Natural killer cell treated with Interleukin-12 subunit alpha and Interleukin-12 subunit beta and Interleukin-15 and Interleukin-18, amount 100 ng/mL, for 72 hours (primary cell): ENCODE measurements at regions not wholly inside any gene's neighbourhood (a gene's known extent, or its start where the extent isn't known, plus 50 kb on each side); places are given as distances from the start of the nearest gene placed in this dataset.

Experiments
- ATAC-seq, 2 donors: fragments of 150-1000 bp; cut with Tn5 transposase in 1 of 2; sonication (Bioruptor Pico), chemical (Tn5 transposase) in 1 of 2; 2 replicates each; pipeline ENCODE4 v1.10.0; 2021
- DNase-seq: peaks from one replicate; pipeline ENCODE4 v3.0.0; 2022; ENCODE audit warnings: low spot score
- H3K27ac Mint-ChIP-seq, 2 donors: 1 replicate in 1 of 2; 2 replicates in 1 of 2; pipeline ENCODE4 v1.8.0; 2022; ENCODE audit warnings: mixed read lengths in 2 of 2, mild to moderate bottlenecking in 1 of 2, moderate library complexity in 1 of 2
- H3K27me3 Mint-ChIP-seq, 2 donors: 1 replicate in 1 of 2; 2 replicates in 1 of 2; pipeline ENCODE4 v1.8.0; 2022; ENCODE audit warnings: mixed read lengths in 2 of 2
- H3K36me3 Mint-ChIP-seq: one replicate; pipeline ENCODE4 v1.8.0; 2022; ENCODE audit warnings: mixed read lengths
- H3K4me1 Mint-ChIP-seq, 2 donors: 1 replicate in 1 of 2; 2 replicates in 1 of 2; pipeline ENCODE4 v1.8.0; 2022; ENCODE audit warnings: low read depth in 2 of 2, mixed read lengths in 2 of 2, mild to moderate bottlenecking in 1 of 2
- H3K4me3 Mint-ChIP-seq: one replicate; pipeline ENCODE4 v1.8.0; 2022; ENCODE audit warnings: mixed read lengths
- H3K9me3 Mint-ChIP-seq: 2 replicates; pipeline ENCODE4 v1.8.0; 2022; ENCODE audit warnings: mixed read lengths

DNA sequence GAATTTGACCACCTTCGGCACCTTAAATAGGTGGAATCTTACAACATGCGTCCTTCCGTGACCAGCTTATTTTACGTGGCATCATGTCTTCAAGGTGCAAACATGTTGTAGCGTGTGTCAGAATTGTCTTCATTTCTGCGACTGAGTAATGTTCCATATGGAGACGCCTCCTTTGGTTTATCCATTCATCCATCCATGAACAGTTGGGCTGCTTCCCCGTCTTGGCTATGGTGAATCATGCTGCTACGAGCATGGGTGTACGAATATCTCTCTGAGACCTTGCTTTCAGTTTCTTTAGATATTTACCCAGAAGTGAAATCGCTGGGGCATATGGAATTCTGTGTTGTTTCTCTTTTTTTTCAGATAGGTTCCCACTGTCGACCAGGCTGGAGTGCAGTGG is 391.9 kb upstream of the IRX2 start:
- H3K9me3 Mint-ChIP-seq: peaks cover 8% of the 10 kb centered on the region

DNA sequence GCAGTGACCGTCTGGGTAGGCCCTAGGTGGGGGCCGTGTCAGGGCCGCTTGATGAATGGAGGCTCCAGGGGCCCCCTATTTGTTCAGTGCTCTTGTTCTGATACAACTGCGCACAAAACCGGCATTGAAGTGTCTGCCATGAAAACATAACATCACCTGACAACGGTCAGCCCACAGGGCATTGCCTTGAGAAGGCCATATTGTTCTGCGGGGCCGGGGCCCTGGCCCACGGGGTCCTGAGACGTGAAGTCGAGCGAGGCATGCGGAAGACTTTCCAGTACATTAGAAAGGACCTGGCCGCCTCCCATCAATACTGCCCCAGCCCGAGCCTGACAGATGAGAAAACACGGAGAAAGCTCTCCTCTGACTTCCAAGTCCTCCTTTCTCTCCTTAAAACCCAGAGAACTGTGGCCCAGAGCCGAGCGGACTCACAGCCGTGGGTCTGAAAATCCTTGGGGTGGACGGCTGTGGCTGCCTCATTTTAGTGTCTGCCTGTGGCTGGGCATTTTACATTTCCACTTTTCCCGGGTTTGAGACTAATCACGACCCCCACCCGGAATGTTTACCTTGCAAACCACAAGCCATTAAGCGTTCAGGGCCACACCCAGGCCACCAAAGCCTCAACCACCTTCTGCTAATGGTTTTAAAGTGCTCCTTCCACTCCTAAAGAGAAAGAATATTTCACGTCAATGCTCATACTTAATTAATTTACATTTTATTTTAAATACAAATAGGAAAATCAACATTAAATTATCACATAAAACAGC is 391.0 kb upstream of the IRX2 start:
- peaks cover 8% of the 10 kb centered on the region for H3K9me3 Mint-ChIP-seq
- no peak overlapping the region for H3K4me3 Mint-ChIP-seq
- H3K27ac Mint-ChIP-seq: no peak overlapping the region
- H3K36me3 Mint-ChIP-seq: no peaks in the 10 kb centered on the region
- ATAC-seq: no peak
- H3K4me1 Mint-ChIP-seq: no peaks in the 10 kb centered on the region
- H3K27me3 Mint-ChIP-seq: no peaks in the 10 kb centered on the region
- DNase-seq: no peak

More for the DNA sequence above, 391.9 kb upstream of the IRX2 start:
- Mint-ChIP-seq H3K4me1 (no peaks in the 10 kb centered on the region), H3K27ac (no peak overlapping the region), H3K4me3 (no peak overlapping the region), H3K27me3 (no peaks in the 10 kb centered on the region), H3K36me3 (no peaks in the 10 kb centered on the region)
- ATAC-seq: no peak
- DNase-seq: no peak

DNA sequence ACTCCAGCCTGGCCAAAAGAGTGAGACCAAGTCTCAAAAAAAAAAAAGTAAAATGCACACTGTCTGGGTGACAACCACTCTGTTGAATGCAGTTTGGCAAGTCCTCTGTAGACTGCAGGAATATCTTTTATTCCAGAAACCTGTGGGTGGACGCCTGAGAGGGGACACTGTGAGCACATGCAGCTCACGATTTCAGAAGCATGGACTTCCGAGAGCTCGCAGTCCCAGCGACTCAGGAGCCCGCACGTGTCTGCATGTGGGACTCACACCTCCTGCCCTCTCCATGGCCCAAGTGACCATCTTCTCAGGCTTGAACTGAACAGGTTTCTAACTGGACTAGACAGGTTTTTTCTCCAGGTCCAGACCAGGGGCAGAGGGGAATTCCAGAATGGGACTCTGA is 388.6 kb upstream of the IRX2 start:
- Mint-ChIP-seq H3K36me3 (no peaks in the 10 kb centered on the region), H3K27ac (no peak overlapping the region), H3K9me3 (peaks cover 8% of the 10 kb centered on the region), H3K4me1 (no peaks in the 10 kb centered on the region), H3K4me3 (no peak overlapping the region), H3K27me3 (no peaks in the 10 kb centered on the region)
- ATAC-seq (no peak), DNase-seq (no peak)

DNA sequence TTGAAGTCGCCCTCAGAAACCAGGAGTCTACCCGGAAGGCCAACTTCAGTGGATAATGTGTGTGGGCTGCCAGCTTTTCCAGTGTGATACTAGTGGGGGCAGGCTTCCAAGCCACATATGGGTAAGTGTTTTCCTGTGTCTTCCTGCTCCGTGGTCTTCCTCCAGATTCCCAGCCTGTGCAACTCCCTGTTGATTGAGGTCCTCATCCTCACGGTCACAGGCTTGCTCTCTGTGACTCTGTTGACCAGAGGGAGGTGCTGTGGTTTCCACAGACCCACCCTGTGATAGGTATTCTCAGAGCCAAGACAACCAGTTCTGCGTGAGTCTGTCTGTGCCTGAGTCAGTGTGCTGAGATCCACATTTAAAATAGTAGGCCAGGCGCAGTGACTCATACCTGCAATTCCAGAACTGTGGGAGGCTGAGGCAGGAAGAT is 388.0 kb upstream of the IRX2 start:
- Mint-ChIP-seq H3K9me3 (peaks cover 8% of the 10 kb centered on the region), H3K36me3 (no peaks in the 10 kb centered on the region), H3K27ac (no peak overlapping the region), H3K27me3 (no peaks in the 10 kb centered on the region), H3K4me3 (no peak overlapping the region), H3K4me1 (no peaks in the 10 kb centered on the region)
- no peak for ATAC-seq
- DNase-seq: no peak

DNA sequence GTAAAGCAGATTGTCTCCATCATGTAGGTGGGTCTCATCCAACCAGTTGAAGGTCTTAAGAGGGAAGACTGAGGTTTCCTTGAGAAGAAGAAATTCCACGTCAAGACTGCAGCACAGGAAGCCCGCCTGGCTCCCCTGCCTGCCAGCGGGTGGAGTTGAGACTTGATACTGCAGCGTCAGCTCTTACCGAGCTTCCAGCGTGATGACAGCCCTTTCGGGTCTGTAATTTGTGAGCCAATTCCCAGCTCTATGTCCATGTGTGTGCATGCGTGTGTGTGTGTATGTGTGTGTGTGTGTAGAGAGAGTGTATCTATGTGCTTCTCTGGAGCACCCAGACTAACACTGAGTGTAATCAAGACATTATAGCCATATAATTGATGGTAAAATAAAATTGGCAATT is 379.7 kb upstream of the IRX2 start:
- ATAC-seq: no peak
- H3K9me3 Mint-ChIP-seq: peaks cover 4% of the 10 kb centered on the region
- no peaks in the 10 kb centered on the region for H3K36me3 Mint-ChIP-seq
- H3K4me3 Mint-ChIP-seq: no peak overlapping the region
- no peak for DNase-seq
- no peaks in the 10 kb centered on the region for H3K4me1 Mint-ChIP-seq
- H3K27ac Mint-ChIP-seq: no peak overlapping the region
- H3K27me3 Mint-ChIP-seq: no peaks in the 10 kb centered on the region

DNA sequence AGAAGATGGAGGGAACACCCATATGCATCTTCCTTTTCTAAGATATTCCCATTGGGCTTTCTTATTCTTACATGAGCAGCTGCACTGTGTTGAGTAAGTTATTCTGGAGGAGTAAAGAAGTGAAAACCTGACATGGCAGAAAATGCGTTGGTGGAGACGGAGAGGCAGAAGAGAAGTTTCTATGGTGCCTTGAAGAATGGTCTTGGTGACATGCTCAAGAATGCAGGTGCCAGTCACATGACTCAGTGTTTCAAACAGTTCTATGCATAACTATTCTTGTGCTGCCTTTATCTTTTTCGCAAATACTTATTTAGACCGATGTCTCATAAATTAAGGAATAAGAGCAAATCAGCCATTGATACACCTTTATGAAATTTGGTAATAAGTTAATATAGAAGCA is 377.8 kb upstream of the IRX2 start:
- H3K9me3 Mint-ChIP-seq: peaks cover 4% of the 10 kb centered on the region

DNA sequence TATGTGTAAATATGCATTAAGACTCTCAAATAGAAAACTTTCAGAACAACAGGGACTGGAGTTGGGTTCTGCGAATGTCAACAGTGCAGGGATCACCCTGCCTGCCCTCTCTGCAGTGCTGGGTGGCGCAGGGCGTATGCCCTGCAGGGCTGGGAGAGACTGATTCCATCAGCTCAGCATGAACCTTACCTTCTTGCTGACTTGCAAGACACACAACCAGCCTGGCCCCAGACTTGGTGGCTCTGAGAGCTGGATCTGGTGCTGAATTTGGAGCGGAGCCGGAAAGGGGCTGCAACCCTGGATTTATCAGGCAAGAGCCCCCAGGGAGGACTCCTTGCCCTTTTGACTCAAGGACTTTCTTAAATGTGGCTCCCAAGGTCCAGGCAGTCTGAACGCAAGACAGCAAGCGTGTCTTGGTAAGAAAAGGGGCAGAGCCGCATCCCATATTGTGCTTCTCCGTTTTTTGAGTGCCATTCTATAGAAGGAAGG is 376.0 kb upstream of the IRX2 start:
- H3K4me1 Mint-ChIP-seq: no peaks in the 10 kb centered on the region
- DNase-seq: no peak
- H3K36me3 Mint-ChIP-seq: no peaks in the 10 kb centered on the region
- H3K27ac Mint-ChIP-seq: no peak overlapping the region
- ATAC-seq: no peak
- H3K9me3 Mint-ChIP-seq: peaks cover 4% of the 10 kb centered on the region
- no peak overlapping the region for H3K4me3 Mint-ChIP-seq
- H3K27me3 Mint-ChIP-seq: peaks cover 0 to 5% of the 10 kb centered on the region in 2 donors

More for the DNA sequence above, 377.8 kb upstream of the IRX2 start:
- DNase-seq (no peak), ATAC-seq (no peak)
- no peaks in the 10 kb centered on the region for H3K4me1 Mint-ChIP-seq
- no peak overlapping the region for H3K27ac Mint-ChIP-seq
- no peaks in the 10 kb centered on the region for H3K36me3 Mint-ChIP-seq
- H3K27me3 Mint-ChIP-seq: no peaks in the 10 kb centered on the region
- H3K4me3 Mint-ChIP-seq: no peak overlapping the region

DNA sequence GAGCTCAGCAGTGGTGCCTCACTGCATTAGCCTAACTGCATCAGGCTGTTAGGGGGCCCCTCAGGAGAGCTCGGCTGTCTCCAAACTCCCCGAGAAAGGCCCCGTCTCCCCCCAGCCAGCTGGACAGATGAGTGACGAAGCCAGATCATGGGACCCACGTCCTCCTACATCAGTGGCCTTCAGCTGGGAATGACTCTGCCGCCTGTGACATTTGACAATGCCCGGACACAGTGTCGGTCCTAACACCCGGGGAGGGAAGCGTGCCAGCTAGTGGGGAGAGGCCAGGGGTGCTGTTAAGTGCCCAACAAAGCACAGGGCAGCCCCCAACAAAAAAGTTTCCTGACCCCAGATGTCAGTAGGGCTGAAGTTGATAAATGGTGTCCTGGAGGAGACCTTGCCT is 375.2 kb upstream of the IRX2 start:
- ATAC-seq: no peak
- H3K27ac Mint-ChIP-seq: no peak overlapping the region
- peaks cover 2 to 5% of the 10 kb centered on the region in 2 donors for H3K27me3 Mint-ChIP-seq
- DNase-seq: no peak
- H3K9me3 Mint-ChIP-seq: peaks cover 4% of the 10 kb centered on the region
- no peaks in the 10 kb centered on the region for H3K36me3 Mint-ChIP-seq
- H3K4me3 Mint-ChIP-seq: no peak overlapping the region
- H3K4me1 Mint-ChIP-seq: no peaks in the 10 kb centered on the region

DNA sequence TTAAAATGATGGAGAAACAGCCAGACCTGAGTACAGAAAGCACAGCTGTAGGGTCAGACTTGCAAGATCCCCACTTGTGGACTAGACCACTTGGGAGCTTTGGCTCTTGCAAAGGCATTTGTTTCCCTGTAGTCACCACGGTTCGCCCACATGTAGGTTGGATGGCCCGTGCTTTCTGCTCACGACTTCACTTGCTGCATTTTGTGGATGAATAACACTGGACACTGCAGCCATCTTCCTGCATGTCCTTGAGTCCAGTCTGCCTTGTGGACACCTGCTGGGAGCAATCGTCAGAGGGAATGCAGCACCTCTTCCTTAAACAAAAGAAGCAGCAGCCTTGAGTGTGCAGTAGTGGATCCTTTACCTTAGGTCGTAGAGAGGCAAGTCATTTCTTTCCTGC is 372.9 kb upstream of the IRX2 start:
- DNase-seq: no peak
- H3K4me1 Mint-ChIP-seq: no peaks in the 10 kb centered on the region
- no peaks in the 10 kb centered on the region for H3K9me3 Mint-ChIP-seq
- H3K4me3 Mint-ChIP-seq: no peak overlapping the region
- peaks cover 2 to 7% of the 10 kb centered on the region in 2 donors for H3K27me3 Mint-ChIP-seq
- no peaks in the 10 kb centered on the region for H3K36me3 Mint-ChIP-seq
- no peak overlapping the region for H3K27ac Mint-ChIP-seq
- ATAC-seq: no peak

DNA sequence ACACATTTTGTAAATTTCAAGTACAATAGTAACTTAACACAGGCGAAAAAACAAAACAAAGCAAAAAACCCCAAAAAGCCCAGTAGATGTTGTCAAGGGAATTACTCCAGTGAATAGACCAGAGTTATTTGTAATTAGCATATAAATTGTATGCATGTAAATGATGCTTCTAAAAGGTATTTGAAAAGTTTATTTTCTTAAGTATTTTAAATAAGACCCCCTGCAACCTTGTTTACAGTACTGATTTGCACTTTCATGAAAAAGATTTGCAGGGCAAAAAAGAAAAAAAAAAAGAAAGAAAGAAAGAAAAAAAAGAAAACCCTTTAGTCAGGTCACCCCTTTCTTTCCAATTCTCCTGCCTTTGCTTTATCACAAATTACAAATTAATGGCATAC is 372.3 kb upstream of the IRX2 start:
- Mint-ChIP-seq H3K9me3 (no peaks in the 10 kb centered on the region), H3K27ac (no peak overlapping the region), H3K4me1 (no peaks in the 10 kb centered on the region), H3K36me3 (no peaks in the 10 kb centered on the region), H3K27me3 (peaks cover 3 to 12% of the 10 kb centered on the region in 2 donors), H3K4me3 (no peak overlapping the region)
- ATAC-seq (no peak), DNase-seq (no peak)

DNA sequence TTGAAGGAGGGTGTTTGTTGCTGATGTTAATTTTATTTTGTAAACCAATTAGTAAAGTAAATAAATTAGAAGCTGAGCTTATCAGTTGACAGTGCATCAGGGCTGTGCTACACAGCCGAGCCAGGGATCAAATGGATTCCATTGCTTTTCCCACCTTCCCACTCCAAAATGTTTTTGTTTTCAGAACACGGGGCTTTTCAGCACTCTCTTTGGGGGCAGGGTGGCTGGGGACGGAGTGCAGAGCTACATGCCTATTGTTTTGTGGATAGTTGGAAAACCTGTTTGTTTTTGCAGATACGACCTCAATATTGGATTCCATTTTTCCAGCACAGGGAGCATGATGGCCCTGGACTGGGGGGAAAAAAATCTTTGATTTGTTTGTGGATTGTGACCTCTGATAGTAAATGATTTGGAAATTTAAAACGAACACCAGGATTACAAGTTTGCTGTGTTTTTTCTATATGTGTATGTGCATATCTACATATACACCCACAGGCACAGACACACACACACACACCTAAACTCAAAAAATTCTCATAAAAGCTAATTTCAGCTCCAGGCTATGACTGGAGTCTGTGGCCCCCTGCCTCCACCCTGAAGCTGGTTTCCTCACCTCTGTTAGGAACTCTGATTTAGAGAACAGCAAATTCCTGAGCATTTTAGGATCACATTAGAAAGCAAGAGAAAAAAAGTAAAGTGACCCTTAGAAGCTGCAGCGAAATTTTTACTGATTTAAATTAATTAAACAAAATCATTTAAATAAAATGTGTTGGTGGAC is 371.7 kb upstream of the IRX2 start:
- Mint-ChIP-seq H3K27ac (no peak overlapping the region), H3K36me3 (no peaks in the 10 kb centered on the region), H3K4me3 (no peak overlapping the region), H3K9me3 (no peaks in the 10 kb centered on the region), H3K4me1 (no peaks in the 10 kb centered on the region), H3K27me3 (peaks cover 7 to 12% of the 10 kb centered on the region in 2 donors)
- DNase-seq: no peak
- ATAC-seq: no peak

DNA sequence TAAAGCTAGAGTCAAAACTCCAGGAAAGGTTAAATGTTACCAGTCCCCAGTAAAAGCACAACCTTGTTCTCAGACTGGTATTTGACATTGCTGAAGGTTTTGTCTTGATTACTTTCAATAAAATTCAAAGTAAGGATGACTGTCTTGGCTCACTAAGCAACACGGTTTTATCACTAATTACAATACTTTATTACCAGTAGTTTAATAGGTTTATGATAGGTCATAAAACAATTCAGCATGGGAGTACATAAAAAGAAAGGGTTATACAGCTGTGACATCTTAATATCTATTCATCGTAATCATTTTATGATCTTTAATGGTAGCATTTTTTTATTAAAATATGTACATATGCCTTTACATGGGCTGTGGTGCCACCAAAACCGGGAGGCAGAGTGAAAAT is 370.7 kb upstream of the IRX2 start:
- Mint-ChIP-seq H3K9me3 (peaks cover 3% of the 10 kb centered on the region), H3K4me1 (no peaks in the 10 kb centered on the region), H3K27me3 (peaks cover 11 to 18% of the 10 kb centered on the region in 2 donors), H3K36me3 (peaks cover 3% of the 10 kb centered on the region), H3K27ac (no peak overlapping the region), H3K4me3 (no peak overlapping the region)
- DNase-seq (no peak), ATAC-seq (no peak)

DNA sequence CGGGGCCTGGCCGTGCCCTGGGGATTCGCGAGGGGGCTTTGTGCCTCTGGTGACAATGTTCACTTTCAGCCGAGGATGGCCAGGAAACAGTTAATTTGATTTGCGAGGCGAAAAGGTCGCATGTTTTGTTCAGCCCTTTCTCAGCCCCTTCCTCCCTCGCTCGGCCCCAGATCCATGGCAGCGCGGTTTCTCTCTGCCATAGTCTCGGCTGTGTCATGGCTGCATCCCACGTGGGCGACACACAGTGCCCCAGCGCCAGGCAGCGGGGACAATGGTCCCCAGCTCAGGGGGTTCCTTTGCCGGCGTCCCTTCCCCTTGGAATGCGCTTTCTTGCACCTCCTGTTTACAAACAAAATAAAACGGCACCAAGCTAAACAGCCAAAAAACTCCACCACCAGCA is 370.3 kb upstream of the IRX2 start:
- ATAC-seq (no peak), DNase-seq (no peak)
- Mint-ChIP-seq H3K27me3 (peaks cover 14 to 22% of the 10 kb centered on the region in 2 donors), H3K36me3 (peaks cover 5% of the 10 kb centered on the region), H3K4me1 (no peaks in the 10 kb centered on the region), H3K27ac (no peak overlapping the region), H3K9me3 (peaks cover 4% of the 10 kb centered on the region), H3K4me3 (no peak overlapping the region)

DNA sequence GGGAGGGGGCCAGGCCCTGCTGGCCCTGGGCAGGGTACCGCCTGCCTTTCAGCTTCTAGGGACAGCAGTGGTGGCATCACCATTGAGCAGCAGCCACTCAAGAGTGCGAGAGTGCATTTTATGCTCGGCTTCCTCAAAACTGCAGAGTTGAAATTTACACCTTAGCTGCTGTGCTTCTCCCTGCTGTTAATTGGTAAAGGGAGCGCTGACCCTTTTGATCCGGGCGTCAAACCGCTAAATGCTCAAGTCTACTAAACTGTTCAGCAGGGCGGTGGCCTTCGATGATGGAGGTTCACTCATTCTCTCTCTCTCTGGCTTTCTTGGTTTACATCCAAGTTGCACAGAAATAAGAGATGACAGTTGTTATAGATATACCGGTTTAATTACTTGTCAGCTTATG is 368.6 kb upstream of the IRX2 start:
- Mint-ChIP-seq H3K36me3 (peaks cover 5% of the 10 kb centered on the region), H3K27ac (no peak overlapping the region), H3K4me1 (no peaks in the 10 kb centered on the region), H3K4me3 (no peak overlapping the region), H3K27me3 (peaks cover 20 to 23% of the 10 kb centered on the region in 2 donors), H3K9me3 (peaks cover 4% of the 10 kb centered on the region)
- DNase-seq: no peak
- no peak for ATAC-seq
